SU-DHL-6 (cell line): ENCODE measurements at regions not wholly inside any gene's neighbourhood (a gene's known extent, or its start where the extent isn't known, plus 50 kb on each side); places are given as distances from the start of the nearest gene placed in this dataset.

Source experiments
- H2AFZ ChIP-seq: fragments of 200-600 bp; sonication (generic); 2 replicates; pipeline ENCODE4 v1.6.1; 2014; ENCODE audit warnings: low read depth, mild to moderate bottlenecking, moderate library complexity, mixed read lengths, antibody characterized with exemption, low read length; ENCODE audit not compliant: severe bottlenecking
- H3F3A ChIP-seq: fragments of 200-600 bp; shearing (Covaris generic); 2 replicates; pipeline ENCODE4 v1.6.0; 2016; ENCODE audit warnings: antibody characterized with exemption, mild to moderate bottlenecking; ENCODE audit not compliant: insufficient read depth
- H3K27ac ChIP-seq: fragments of 200-600 bp; sonication (generic); 2 replicates; pipeline ENCODE4 v1.5.1; 2016; ENCODE audit warnings: low read depth, mild to moderate bottlenecking, low read length, moderate library complexity, mixed read lengths
- H3K27me3 ChIP-seq: fragments of 200-600 bp; sonication (generic), shearing (Covaris generic); 2 replicates; pipeline ENCODE4 v1.6.0; 2014; ENCODE audit warnings: mild to moderate bottlenecking, low read length
- H3K36me3 ChIP-seq: fragments of 200-600 bp; sonication (generic); 2 replicates; pipeline ENCODE4 v1.6.1; 2014; ENCODE audit warnings: mild to moderate bottlenecking, low read length, mixed read lengths
- H3K4me2 ChIP-seq: fragments of 300-600, 200-600 bp; shearing (Covaris generic), sonication (generic); 2 replicates; pipeline ENCODE4 v1.6.0; 2014; ENCODE audit warnings: low read length, low read depth, mild to moderate bottlenecking; ENCODE audit not compliant: poor library complexity, severe bottlenecking
- H3K4me3 ChIP-seq: fragments of 200-600 bp; sonication (generic); 2 replicates; pipeline ENCODE4 v1.5.1; 2014; ENCODE audit warnings: antibody characterized with exemption, low read length, mild to moderate bottlenecking, mixed read lengths; ENCODE audit not compliant: insufficient read depth, poor library complexity, severe bottlenecking
- H3K79me2 ChIP-seq: fragments of 200-600 bp; sonication (generic); 2 replicates; pipeline ENCODE4 v1.6.1; 2014; ENCODE audit warnings: mild to moderate bottlenecking, low read length, moderate library complexity; ENCODE audit not compliant: insufficient read depth
- H3K9ac ChIP-seq: fragments of 200-600 bp; sonication (generic); 2 replicates; pipeline ENCODE4 v1.7.0; 2014; ENCODE audit warnings: mild to moderate bottlenecking, low read length
- H3K9me2 ChIP-seq: fragments of 200-600 bp; sonication (generic); replicated peaks from 2 replicates; pipeline ENCODE4 v1.6.1; 2014; ENCODE audit warnings: low read length; ENCODE audit not compliant: insufficient read depth
- H3K9me3 ChIP-seq: fragments of 200-600 bp; sonication (generic); 2 replicates; pipeline ENCODE4 v1.6.1; 2014; ENCODE audit warnings: low read length, mixed read lengths; ENCODE audit not compliant: insufficient read depth
- H4K20me1 ChIP-seq: fragments of 200-600 bp; sonication (generic); 2 replicates; pipeline ENCODE4 v1.6.1; 2014; ENCODE audit warnings: low read depth, mild to moderate bottlenecking, antibody characterized with exemption, low read length, moderate library complexity, mixed read lengths
- EZH2phosphoT487 ChIP-seq: fragments of 200-600 bp; sonication (generic), shearing (Covaris generic); conservative IDR thresholded peaks from 2 replicates; pipeline ENCODE4 v1.6.1; 2018; ENCODE audit warnings: mild to moderate bottlenecking, antibody characterized with exemption, low read length, moderate library complexity, mixed read lengths
- TF ChIP-seq, protein P1 (sequence below): fragments of 200-600 bp; sonication (generic); IDR thresholded peaks from one replicate; pipeline ENCODE4 v1.5.1; 2017; ENCODE audit warnings: antibody characterized with exemption, mild to moderate bottlenecking, low read length, moderate library complexity; ENCODE audit not compliant: insufficient read depth, poor library complexity, severe bottlenecking

DNA sequence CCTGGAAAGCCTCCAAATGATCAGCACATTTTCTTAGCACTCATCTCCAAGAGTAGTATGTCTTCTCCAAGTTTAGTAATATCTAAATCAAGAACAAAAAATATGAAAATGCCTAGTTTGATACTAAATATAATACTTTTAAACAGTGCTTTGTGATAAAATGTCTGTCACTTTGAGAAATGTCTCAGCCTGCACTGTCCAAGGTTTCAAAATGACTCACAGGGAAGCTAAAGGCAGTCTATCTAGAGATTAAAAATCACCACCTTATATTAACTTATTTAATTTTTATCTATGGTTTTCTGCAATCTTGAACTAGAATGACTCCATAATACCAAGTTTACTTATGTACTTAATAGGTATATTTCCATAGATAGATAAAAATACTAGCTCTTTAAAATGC lies 633.0 kb upstream of the C9orf72 start:
- Histone ChIP-seq H3K79me2 (no peaks in the 10 kb centered on the region), H3K4me2 (no peak overlapping the region)

DNA sequence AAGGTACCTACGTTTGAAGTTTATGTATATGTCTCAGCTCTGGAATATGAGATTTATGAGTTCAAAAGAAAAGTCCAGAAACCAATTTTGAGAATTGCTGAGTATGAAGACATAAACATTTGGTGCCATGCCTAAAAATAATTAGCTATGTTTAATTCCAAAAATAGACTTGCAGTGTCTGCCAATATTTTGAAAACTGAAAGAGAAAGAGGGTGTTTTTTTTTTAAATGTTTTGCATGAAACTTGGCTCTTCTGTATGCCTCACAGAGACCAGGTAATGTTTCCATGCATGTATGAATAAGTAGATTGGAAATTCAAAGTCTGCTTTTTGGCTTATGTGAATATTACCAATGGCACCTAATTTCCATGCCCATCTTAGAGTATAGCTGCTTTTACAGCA lies 634.4 kb upstream of the C9orf72 start:
- Histone ChIP-seq H3K4me3 (no peak overlapping the region), H3K9me3 (no peaks in the 10 kb centered on the region), H3F3A (no peaks in the 10 kb centered on the region), H3K9ac (no peak overlapping the region), H4K20me1 (no peaks in the 10 kb centered on the region), H3K9me2 (no peaks in the 10 kb centered on the region), H3K4me2 (no peak overlapping the region), H3K27me3 (no peaks in the 10 kb centered on the region), H3K79me2 (no peaks in the 10 kb centered on the region), H2AFZ (no peak overlapping the region), H3K27ac (no peak overlapping the region), H3K36me3 (no peaks in the 10 kb centered on the region)
- TF ChIP-seq, protein P1, sequence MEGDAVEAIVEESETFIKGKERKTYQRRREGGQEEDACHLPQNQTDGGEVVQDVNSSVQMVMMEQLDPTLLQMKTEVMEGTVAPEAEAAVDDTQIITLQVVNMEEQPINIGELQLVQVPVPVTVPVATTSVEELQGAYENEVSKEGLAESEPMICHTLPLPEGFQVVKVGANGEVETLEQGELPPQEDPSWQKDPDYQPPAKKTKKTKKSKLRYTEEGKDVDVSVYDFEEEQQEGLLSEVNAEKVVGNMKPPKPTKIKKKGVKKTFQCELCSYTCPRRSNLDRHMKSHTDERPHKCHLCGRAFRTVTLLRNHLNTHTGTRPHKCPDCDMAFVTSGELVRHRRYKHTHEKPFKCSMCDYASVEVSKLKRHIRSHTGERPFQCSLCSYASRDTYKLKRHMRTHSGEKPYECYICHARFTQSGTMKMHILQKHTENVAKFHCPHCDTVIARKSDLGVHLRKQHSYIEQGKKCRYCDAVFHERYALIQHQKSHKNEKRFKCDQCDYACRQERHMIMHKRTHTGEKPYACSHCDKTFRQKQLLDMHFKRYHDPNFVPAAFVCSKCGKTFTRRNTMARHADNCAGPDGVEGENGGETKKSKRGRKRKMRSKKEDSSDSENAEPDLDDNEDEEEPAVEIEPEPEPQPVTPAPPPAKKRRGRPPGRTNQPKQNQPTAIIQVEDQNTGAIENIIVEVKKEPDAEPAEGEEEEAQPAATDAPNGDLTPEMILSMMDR, result no peak
- TF ChIP-seq EZH2phosphoT487, result no peak

More for the DNA sequence above, 633.0 kb upstream of the C9orf72 start:
- no peaks in the 10 kb centered on the region for H3F3A ChIP-seq
- H3K9me3 ChIP-seq, result no peaks in the 10 kb centered on the region
- no peaks in the 10 kb centered on the region for H3K9me2 ChIP-seq
- no peak overlapping the region for H3K9ac ChIP-seq
- no peak for TF ChIP-seq EZH2phosphoT487
- TF ChIP-seq, protein P1, result no peak
- no peaks in the 10 kb centered on the region for H3K36me3 ChIP-seq
- no peaks in the 10 kb centered on the region for H4K20me1 ChIP-seq
- no peaks in the 10 kb centered on the region for H3K27me3 ChIP-seq
- H3K4me3 ChIP-seq, result no peak overlapping the region
- no peak overlapping the region for H2AFZ ChIP-seq
- H3K27ac ChIP-seq, result no peak overlapping the region

DNA sequence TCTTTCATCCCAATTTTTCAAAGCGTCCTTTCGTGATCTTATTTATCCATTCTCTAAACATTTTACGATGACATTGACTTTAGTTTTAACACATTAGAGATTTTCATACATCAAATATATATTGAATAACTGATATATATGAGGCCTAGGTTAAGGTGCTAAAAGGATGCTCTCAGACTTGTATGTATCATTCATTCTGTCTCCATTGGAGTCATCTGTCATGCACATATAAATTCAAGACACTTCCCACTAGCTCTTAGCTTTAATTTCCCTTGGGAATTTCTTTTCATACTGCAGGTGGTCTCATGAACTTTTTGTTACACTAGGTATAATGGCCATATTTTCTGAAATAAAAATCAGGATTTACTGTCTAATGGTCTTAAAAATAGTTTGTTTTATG lies 635.8 kb upstream of the C9orf72 start:
- H3K79me2 ChIP-seq, result no peaks in the 10 kb centered on the region
- no peak overlapping the region for H3K4me3 ChIP-seq
- no peaks in the 10 kb centered on the region for H3K27me3 ChIP-seq
- no peak overlapping the region for H2AFZ ChIP-seq
- no peak overlapping the region for H3K27ac ChIP-seq
- no peak overlapping the region for H3K4me2 ChIP-seq
- H3K9me2 ChIP-seq, result no peaks in the 10 kb centered on the region
- H4K20me1 ChIP-seq, result no peaks in the 10 kb centered on the region
- no peaks in the 10 kb centered on the region for H3F3A ChIP-seq
- no peak for TF ChIP-seq EZH2phosphoT487
- TF ChIP-seq, protein P1, result no peak
- H3K36me3 ChIP-seq, result no peaks in the 10 kb centered on the region
- no peak overlapping the region for H3K9ac ChIP-seq
- H3K9me3 ChIP-seq, result no peaks in the 10 kb centered on the region

DNA sequence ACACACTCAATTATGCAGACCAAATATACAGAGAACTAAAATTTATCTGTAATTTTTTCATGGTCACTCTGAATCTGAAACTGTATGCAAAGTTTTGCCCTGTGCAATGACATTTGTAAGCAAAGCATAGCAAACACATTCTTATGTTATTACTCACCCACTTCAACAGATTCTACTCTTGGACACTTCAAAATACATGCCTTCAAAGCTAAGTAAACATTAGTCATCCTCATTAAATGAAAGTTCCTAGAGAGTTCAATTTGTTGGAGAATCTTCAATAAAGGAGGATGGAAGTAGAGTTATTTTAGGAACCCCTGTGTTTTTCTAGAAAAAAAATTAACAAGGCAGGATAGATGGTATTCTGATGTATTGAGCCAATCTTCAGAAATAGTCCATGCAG lies 639.7 kb upstream of the C9orf72 start:
- TF ChIP-seq, protein P1, result no peak
- TF ChIP-seq EZH2phosphoT487, result no peak
- no peaks in the 10 kb centered on the region for H3K9me2 ChIP-seq
- H3F3A ChIP-seq, result no peaks in the 10 kb centered on the region
- H3K4me2 ChIP-seq, result no peak overlapping the region
- no peaks in the 10 kb centered on the region for H3K79me2 ChIP-seq
- H3K36me3 ChIP-seq, result no peaks in the 10 kb centered on the region
- H2AFZ ChIP-seq, result no peak overlapping the region
- no peaks in the 10 kb centered on the region for H3K9me3 ChIP-seq
- no peak overlapping the region for H3K4me3 ChIP-seq
- H4K20me1 ChIP-seq, result no peaks in the 10 kb centered on the region
- H3K27ac ChIP-seq, result no peak overlapping the region
- H3K9ac ChIP-seq, result no peak overlapping the region
- no peaks in the 10 kb centered on the region for H3K27me3 ChIP-seq
